HG02973 (cell line): ENCODE measurements at regions not wholly inside any gene's neighbourhood (a gene's known extent, or its start where the extent isn't known, plus 50 kb on each side); places are given as distances from the start of the nearest gene placed in this dataset.

Source experiments
- ATAC-seq: cut with Tn5 transposase; IDR thresholded peaks from one replicate; pipeline ENCODE4 v1.9.1; 2021; ENCODE audit warnings: moderate library complexity; ENCODE audit not compliant: unreplicated experiment

GRCh38 chr5:6831678-6832671, 118.7 kb downstream of the TENT4A start:
- no peak for ATAC-seq

DNA sequence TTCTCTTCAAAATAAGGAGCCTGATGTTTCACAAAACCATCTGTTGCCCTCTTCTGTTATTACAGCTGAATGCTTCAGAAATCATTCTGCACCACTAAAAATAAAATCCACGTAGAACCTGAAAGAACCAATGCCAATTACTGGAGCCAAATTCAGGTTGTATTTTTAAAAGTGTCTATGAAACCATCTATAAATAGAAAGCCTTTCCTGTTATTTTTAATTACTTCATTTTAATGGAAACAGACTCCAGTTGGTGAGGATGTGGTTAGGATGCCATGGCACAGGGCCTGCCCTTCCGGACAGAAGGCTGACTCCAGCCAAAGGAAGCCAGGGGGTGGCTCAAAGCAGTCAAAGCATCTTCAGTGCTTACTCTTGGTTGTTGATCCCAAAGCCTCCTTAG, 119.8 kb downstream of the TENT4A start:
- ATAC-seq: no peak

DNA sequence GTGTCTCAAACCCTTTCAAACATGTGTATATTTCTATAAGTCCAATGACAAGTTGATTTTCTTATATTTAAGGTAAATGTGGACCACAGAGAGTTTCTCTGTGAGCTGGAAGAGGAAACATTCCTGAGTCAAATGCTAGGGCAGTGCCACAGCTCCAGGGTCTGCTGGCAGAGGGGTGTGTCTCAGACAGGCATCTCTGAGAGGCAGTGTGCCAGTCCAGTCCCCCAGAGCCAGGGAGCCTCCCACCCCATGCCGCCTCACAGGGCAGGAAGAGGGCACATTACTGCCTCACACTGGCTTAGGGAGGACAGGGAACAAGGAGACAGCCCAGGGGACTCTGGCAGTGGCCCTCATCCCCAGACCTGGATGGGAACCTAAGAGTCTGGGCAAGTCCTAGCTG, 120.2 kb downstream of the TENT4A start:
- ATAC-seq: no peak

- no peak for ATAC-seq
Measured at GRCh38 chr5:6837095-6837494, 123.9 kb downstream of the TENT4A start.

DNA sequence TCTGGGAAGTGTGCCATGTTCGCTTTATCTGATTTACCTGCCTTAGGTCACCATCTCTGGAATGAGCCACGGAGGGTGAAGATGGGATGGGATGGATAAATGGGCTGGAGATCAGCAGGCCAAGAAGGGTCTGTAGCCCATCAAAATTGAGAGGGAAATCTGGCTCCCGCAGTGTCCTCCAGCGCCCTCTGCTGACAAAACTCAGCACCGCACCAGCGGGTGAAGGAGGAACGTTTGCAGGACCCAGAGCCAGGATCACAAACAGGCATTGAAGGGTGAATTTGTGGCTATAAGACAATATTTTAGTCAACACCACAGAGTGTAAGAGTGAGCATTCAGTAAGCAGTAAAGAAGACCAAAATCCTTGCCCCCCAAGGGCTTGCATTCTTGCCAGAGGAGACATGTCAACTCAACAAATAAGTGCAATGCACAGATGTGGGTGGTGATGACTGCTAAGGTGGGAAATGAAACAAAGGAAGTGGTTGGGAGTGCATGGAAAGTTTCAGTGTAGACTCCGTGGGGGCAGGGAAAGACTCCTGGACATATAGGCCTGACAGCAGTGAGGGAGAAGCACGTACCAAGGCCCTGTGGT, 124.4 kb downstream of the TENT4A start:
- no peak for ATAC-seq

DNA sequence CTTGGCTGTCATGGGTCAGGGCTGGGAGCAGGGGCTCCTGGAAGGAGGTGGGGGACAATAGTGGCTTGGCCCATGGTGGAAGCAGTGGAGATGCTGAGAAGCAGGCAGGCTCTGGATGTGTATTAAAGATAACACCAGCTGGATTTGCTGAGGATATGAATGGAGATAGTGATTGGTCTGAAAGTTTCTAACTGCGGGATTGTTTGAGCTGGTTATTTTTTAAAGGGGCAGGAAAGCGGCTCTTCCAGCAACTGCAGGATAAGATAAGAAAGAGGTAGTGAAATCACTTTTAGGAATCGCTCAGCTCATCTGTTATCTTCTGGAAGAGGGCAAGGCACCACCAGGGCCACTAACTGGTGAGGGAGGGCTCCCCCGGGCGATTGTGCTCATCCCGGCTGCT, 125.5 kb downstream of the TENT4A start:
- ATAC-seq: no peak

DNA sequence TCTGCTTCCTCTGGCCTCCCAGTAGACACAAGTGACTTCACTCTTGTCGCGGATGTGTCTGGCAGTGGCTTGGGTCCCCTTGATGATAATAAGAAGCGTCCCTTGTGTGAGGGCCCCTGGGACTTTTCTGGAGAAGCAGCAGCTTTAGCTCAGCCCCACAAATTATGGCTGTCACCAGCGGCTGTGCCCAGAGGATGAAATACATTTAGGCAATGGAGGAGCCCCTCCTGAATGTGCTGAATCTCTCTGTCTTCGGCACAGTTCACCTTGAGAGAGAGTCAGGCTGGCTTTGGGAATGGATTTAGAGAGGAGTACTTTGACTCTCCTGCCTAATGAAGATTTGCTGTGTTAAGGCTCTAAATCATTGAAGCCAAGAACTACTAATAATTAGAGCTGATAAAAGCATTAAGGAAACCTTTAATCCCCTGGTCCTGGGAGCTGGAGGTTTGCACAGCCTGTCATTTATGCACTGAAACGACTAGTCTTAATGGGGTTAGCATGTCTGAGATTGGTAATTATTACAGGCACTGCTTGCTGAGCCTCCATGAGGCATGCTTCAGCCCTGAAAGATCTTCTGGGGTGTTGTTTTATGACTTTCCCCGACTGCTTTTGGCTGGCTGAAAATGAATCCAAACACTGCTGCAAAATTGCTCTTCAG, 127.0 kb downstream of the TENT4A start:
- no peak for ATAC-seq

DNA sequence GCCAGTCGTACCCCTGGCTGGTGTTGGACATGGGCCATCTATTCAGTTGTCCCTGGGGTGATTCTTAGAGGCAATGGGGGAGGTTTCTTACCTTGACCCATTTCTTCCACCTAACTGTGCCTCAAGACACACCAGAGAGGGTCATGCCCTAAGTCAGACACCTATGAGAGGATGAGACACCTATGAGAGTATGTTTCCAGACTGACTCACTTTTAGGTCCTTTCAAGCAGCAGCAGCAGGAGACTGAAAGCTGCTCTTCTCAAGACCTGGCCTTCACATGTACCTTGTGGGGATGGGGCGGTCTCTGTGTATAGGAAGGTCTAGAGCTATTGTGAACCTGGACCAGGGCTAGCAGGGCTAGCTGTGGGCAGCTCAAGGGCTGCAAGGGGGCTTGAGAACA, 130.1 kb downstream of the TENT4A start:
- ATAC-seq: no peak

DNA sequence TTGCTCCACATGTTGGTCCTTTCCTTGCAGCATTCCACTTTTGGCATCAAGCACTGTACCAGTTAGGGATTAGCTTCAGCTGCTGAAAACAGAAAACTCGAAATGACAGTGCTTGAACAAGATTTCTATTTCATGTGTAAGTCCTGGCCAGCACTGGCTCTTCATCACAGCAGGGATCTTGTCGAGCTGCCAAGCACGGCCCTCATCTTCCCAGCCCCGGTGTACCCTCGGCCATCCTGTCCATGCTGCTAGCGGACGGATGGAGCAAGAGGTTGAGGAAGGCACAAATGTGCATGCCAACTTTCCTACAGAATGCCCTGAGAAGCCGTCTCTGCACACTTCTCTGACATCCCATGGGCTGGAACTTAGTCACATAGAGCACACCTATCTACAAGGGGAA, 130.6 kb downstream of the TENT4A start:
- ATAC-seq: no peak

GRCh38 chr5:6845856-6846255, 132.6 kb downstream of the TENT4A start:
- ATAC-seq: no peak

- ATAC-seq: no peak
Measured at GRCh38 chr5:6847870-6848269, 134.6 kb downstream of the TENT4A start.

DNA sequence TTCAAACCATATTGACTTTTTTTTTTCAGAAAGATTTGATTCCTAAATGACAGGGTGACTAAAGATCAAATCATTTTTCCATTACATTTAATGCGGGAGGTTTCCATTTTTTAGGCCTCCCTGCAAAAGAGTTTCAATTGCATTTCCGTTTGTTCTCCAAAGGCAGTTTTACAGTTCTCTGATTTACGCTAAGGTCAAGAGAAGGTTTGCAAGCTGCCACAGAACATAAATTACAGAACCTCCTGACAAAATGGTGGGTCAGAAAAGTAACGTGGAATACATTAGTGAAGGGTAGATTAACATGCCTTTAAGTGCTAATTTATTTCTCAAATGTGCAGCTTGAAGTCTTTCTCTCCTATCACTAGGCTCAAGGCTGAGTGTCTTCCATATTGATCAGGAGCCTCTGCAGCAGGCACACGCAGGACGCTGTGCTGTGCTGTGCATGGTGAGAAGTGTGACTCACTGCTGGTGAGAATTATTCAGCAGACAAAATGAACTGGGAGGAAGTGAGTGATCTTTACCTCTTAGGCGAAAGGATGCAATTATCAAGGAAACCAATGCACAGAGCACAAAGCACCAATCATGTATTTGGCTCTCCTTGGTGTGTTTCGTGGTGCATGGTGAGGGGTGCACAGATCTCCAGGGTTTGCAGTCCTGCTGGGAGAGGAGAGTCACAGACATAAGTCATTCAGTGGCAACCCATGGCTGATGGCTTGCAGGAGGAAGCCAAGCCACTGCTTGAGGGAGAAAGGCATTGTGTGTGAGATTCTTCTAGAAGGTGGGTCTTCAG, 136.3 kb downstream of the TENT4A start:
- ATAC-seq: no peak

GRCh38 chr5:6850106-6850432, 136.8 kb downstream of the TENT4A start:
- no peak for ATAC-seq

DNA sequence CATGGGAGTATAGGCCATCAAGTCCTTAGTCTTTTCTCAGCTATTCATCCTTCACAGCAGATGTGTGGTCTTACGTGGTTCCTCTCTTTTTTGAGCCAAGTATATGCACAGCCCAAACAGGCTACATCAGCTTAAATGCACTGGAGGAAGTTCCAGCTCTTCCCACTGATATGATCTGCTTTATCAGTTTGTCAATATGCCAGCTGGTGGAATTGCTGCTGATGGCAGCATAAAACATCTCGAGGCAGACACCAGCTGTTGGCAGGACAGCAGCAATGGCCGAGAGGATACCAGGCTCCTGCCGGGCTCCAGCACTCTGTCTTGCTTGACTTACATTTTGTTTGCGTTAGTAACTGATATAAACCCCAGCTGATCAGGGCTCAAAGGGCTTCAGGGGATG, 143.4 kb downstream of the TENT4A start:
- no peak for ATAC-seq

- no peak for ATAC-seq
Measured at GRCh38 chr5:6858419-6858818, 145.2 kb downstream of the TENT4A start.

DNA sequence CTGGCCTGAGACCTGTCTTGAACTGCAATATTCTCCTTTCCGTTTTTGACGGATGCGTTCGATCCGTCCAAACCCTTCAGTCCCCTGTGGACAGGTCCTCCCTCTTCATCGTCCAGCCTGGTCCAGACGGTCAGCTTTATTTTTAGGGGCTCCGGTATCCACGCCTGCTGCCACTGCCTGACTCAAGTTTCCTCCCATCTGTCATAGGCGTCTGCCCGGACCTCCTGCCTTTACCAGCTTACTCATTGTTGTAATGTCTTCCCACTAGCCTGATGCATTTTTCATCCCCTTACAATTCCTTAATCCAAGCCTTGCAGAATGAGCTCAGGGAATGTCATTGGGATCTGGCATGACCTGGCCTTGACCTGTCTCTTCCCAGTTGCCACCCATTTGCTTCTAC, 145.8 kb downstream of the TENT4A start:
- ATAC-seq: no peak

DNA sequence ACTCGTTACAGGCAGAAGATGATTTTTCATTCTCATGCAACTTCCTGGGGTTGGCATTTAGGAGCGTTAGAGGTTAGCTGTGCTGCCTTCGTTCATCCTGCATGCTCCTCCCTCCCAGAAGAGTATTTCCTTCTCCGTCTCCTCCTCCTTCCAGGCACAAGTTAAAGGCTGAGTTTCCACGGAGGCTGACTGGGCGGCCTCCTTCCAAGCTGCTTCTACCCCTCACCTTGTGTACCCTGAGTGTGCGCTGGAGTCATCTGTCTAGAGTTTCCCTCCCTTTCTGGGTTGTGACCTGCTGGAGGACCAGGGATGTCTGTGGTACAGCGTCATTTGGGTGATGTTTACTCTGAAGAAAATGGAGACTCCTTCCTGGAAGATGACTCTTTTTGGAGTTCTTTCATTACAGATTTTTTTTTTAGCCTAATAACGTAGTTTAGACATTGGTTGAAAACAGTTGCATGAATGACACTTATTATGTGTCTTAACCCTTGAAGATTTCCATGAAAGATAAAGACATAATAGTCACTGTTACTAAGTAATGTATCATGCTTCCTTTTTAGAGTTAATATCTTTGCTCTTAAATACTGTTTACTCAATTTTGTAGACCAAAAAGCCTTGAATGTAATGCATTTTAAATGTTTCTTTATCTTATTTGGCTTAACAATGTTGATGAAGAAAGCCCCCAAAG, 146.9 kb downstream of the TENT4A start:
- ATAC-seq: no peak

DNA sequence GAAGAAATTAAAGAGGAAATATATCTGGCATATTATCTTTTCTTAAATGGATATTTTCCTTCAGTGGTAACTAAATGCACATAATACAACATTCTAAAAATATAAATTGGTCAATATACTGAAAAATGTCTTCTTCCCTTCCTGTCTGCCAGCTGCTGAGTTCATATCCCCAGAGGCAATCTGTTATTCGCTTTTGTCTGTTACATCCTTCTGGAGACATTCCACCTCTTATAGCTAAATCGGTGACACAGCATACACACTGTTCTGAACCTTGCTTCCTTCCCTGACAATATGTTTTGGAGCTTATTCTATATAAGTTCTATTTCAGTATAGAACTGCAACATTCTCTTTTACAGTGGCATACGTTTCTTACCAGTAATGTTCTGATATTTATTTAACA, 147.8 kb downstream of the TENT4A start:
- no peak for ATAC-seq

- no peak for ATAC-seq
Measured at GRCh38 chr5:6861667-6862066, 148.4 kb downstream of the TENT4A start.

DNA sequence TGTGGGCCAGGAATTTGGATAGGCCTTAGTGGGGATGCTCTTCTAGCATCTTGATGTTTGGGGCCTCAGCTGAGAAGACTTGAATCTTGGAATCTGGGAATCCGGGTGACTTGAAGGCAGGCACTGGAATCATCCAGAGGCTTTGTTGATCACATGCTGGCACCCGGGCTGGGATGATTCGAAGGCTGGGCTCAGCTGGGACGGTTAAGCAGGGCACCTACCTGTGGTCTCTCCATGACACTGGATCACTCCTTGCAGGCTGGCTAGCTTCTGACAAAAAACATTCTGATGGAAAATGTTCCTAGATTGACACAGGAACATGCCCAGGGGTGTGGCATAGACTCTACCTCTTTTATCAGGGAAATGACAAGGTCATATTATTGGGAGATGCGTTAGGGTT, 149.1 kb downstream of the TENT4A start:
- ATAC-seq: no peak

DNA sequence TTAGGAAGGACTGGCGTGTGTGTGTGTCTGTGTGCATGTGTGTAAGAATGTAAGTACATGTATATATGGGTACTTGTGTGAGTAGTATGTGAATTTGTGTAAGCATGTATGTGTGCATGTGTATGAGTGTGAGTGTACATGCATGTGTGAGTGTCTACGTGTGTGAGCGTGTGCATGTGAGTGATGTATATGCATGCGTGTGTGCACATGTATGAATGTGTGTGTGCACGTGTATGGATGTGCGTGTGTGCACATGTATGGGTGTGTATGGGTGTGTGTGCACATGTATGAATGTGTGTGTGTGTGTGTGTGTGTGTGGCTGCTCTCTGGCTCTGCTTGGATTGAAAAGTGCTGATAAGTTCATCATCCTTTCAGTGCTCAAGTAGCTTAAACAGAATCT, 154.5 kb downstream of the TENT4A start:
- no peak for ATAC-seq
